Spleen (tissue), 11 donors: ENCODE measurements at regions not wholly inside any gene's neighbourhood (a gene's known extent, or its start where the extent isn't known, plus 50 kb on each side); places are given as distances from the start of the nearest gene placed in this dataset.

Experiments used
- DNase-seq: peaks from one replicate; pipeline ENCODE4 v3.0.0-alpha.2; 2020
- H3K27ac ChIP-seq, 8 donors: fragments of 200-600 bp; sonication (generic) in 7 of 8; 1 replicate in 4 of 8; 2 replicates in 4 of 8; pipeline versions ENCODE4 v1.5.0 to v1.8.0; 2016 to 2021; ENCODE audit warnings: inconsistent platforms in 4 of 8, mild to moderate bottlenecking in 4 of 8, moderate library complexity in 1 of 8
- H3K27me3 ChIP-seq, 7 donors: fragments of 200-600 bp; sonication (generic) in 6 of 7; replicated peaks in 1 of 7; 1 replicate in 4 of 7; 2 replicates in 3 of 7; pipeline versions ENCODE4 v1.5.0 to v1.8.0; 2016 to 2021; ENCODE audit warnings: inconsistent platforms in 3 of 7, mild to moderate bottlenecking in 1 of 7
- H3K36me3 ChIP-seq, 6 donors: fragments of 200-600 bp; sonication (generic) in 5 of 6; 1 replicate in 4 of 6; 2 replicates in 2 of 6; pipeline versions ENCODE4 v1.5.0 to v1.8.0; 2016 to 2021; ENCODE audit warnings: inconsistent platforms in 2 of 6
- H3K4me1 ChIP-seq, 6 donors: fragments of 200-600 bp; sonication (generic) in 5 of 6; 1 replicate in 3 of 6; 2 replicates in 3 of 6; pipeline versions ENCODE4 v1.5.0 to v1.8.0; 2016 to 2021; ENCODE audit warnings: inconsistent platforms in 3 of 6
- H3K4me3 ChIP-seq, 8 donors: fragments of 200-600 bp; sonication (generic) in 7 of 8; 1 replicate in 4 of 8; 2 replicates in 4 of 8; pipeline versions ENCODE4 v1.5.0 to v1.8.0; 2016 to 2021; ENCODE audit warnings: inconsistent platforms in 4 of 8, mild to moderate bottlenecking in 4 of 8, moderate library complexity in 2 of 8
- H3K9me3 ChIP-seq, 8 donors: fragments of 200-600 bp; sonication (generic) in 7 of 8; 1 replicate in 4 of 8; 2 replicates in 4 of 8; pipeline versions ENCODE4 v1.5.0 to v1.8.0; 2016 to 2021; ENCODE audit warnings: inconsistent platforms in 4 of 8
- POLR2A ChIP-seq, 3 donors: fragments of 450-650 bp; IDR thresholded peaks; one replicate each; pipeline ENCODE4 v1.5.1; 2017; ENCODE audit warnings: antibody characterized with exemption in 3 of 3, mild to moderate bottlenecking in 1 of 3
- POLR2AphosphoS5 ChIP-seq, 3 donors: sonication (generic); formaldehyde crosslinking; IDR thresholded peaks; one replicate each; pipeline ENCODE4 v1.5.1; 2017; ENCODE audit warnings: antibody characterized with exemption in 3 of 3
- WGBS, 5 donors: extraction: QIAGEN DNeasy Blood & Tissue Kit in 3 of 5; methylation state at CpG; one replicate each; pipeline versions ENCODE4 v1.1.5 to v1.1.7; 2013 to 2018; 5-methylcytosine and 5-hydroxymethylcytosine counted together
- intact Hi-C: fragments of 100-400 bp; cut with DNase I; formaldehyde crosslinking; loops from one replicate; pipeline ENCODE4 v1.15.0; 2023; ENCODE audit warnings: low total_unique reads
- TF ChIP-seq, protein P1 (sequence below), 11 experiments: fragments of 200-600 bp in 7 of 11; fragments of 450-650 bp in 4 of 11; sonication (generic) in 4 of 11; IDR thresholded peaks in 8 of 11; conservative IDR thresholded peaks in 3 of 11; 1 replicate in 7 of 11; 2 replicates in 4 of 11; pipeline versions ENCODE4 v1.4.0 to v1.8.0; 2016 to 2021; ENCODE audit warnings: antibody characterized with exemption in 11 of 11, inconsistent platforms in 4 of 11, mild to moderate bottlenecking in 1 of 11
- donor health status: healthy with polysubstance abuse.
- donor health status: DM: no; HTN: no; CAD: no; lungs with moderate emphysema.
- donor health status: DM: no; HTN: no; CAD: no.
- donor health status: Bipolar disorder and iron deficiency.
- donor health status: healthy.
- donor health status: DM: no; HTN: no; CAD: no.
- donor health status: DM: yes; HTN: yes; CAD: no.

GRCh38 chr7:12820777-12821176 is 133.3 kb downstream of the ARL4A start:
- intact Hi-C loops = no loop called here
- Histone ChIP-seq H3K9me3 (no peaks in the 10 kb centered on the region), H3K4me1 (no peaks in the 10 kb centered on the region), H3K4me3 (no peak overlapping the region), H3K36me3 (no peaks in the 10 kb centered on the region), H3K27me3 (no peaks in the 10 kb centered on the region), H3K27ac (no peak overlapping the region)
- TF ChIP-seq POLR2AphosphoS5 (IDR thresholded peaks at IDR 0.05) (no peak), POLR2A (IDR thresholded peaks at IDR 0.05) (no peak)
- TF ChIP-seq, protein P1, sequence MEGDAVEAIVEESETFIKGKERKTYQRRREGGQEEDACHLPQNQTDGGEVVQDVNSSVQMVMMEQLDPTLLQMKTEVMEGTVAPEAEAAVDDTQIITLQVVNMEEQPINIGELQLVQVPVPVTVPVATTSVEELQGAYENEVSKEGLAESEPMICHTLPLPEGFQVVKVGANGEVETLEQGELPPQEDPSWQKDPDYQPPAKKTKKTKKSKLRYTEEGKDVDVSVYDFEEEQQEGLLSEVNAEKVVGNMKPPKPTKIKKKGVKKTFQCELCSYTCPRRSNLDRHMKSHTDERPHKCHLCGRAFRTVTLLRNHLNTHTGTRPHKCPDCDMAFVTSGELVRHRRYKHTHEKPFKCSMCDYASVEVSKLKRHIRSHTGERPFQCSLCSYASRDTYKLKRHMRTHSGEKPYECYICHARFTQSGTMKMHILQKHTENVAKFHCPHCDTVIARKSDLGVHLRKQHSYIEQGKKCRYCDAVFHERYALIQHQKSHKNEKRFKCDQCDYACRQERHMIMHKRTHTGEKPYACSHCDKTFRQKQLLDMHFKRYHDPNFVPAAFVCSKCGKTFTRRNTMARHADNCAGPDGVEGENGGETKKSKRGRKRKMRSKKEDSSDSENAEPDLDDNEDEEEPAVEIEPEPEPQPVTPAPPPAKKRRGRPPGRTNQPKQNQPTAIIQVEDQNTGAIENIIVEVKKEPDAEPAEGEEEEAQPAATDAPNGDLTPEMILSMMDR (IDR thresholded peaks at IDR 0.05 in 8 of 11, conservative IDR thresholded peaks at IDR 0.05 in 3 of 11) = no peak
- 60 to 98% (median 81%) methylated on average over 3 of the region's 3 CpGs for WGBS, 5 donors
- no peak for DNase-seq

- Histone ChIP-seq H3K4me3 (no peak overlapping the region), H3K4me1 (no peaks in the 10 kb centered on the region), H3K9me3 (no peaks in the 10 kb centered on the region), H3K36me3 (no peaks in the 10 kb centered on the region), H3K27me3 (no peaks in the 10 kb centered on the region), H3K27ac (no peak overlapping the region)
- no peak for DNase-seq
- TF ChIP-seq POLR2AphosphoS5 (IDR thresholded peaks at IDR 0.05) (no peak), POLR2A (IDR thresholded peaks at IDR 0.05) (no peak)
- TF ChIP-seq, protein P1 (IDR thresholded peaks at IDR 0.05 in 8 of 11, conservative IDR thresholded peaks at IDR 0.05 in 3 of 11) = no peak
- intact Hi-C loops = no loop called here
- WGBS, 5 donors = 75 to 82% (median 80%) methylated on average over 2 of the region's 2 CpGs
Observed at GRCh38 chr7:12821746-12822145, 134.3 kb downstream of the ARL4A start.

- 33 to 71% (median 49%) methylated on average over 1 of the region's 1 CpG for WGBS, 5 donors
Observed at GRCh38 chr7:12826079-12826478, 138.6 kb downstream of the ARL4A start.

DNA sequence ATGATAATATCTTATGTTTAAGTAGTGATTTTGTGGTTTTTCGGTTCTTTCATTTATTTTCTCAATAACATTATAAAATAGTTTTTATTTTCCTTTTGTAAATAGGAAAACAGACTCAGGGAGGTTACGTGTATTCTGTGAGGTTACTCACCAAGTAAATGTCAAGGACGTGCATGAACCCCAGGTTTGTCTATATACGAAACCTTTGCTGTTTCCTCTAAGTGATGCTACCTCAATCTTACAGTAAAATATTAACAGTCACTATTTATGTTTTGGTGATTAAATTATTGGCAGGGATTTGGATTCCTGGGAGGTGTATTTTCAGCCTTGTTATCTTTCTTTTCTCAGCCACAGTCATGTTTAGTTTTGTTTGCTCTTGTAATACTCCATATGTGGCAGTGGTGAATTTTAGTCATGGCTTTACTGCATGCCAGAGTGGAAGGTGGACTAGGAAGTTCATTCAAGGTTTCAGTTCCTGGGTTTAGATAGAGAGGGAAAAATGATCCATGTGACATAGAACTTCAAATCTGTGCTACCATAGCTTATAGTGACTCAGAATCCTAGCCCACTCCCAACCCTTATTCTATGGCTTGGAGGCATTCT is 139.9 kb downstream of the ARL4A start:
- Histone ChIP-seq H3K27ac (no peak overlapping the region), H3K9me3 (no peaks in the 10 kb centered on the region), H3K36me3 (no peaks in the 10 kb centered on the region), H3K4me1 (no peaks in the 10 kb centered on the region), H3K27me3 (no peaks in the 10 kb centered on the region), H3K4me3 (no peak overlapping the region)
- WGBS, 5 donors = 80 to 93% (median 84%) methylated on average over 4 of the region's 4 CpGs
- intact Hi-C loops = no loop called here
- no peak for DNase-seq
- TF ChIP-seq POLR2AphosphoS5 (IDR thresholded peaks at IDR 0.05) (no peak), POLR2A (IDR thresholded peaks at IDR 0.05) (no peak)
- TF ChIP-seq, protein P1 (IDR thresholded peaks at IDR 0.05 in 8 of 11, conservative IDR thresholded peaks at IDR 0.05 in 3 of 11) = no peak

More at GRCh38 chr7:12826079-12826478, 138.6 kb downstream of the ARL4A start:
- no peaks in the 10 kb centered on the region for H3K27me3 ChIP-seq
- H3K27ac ChIP-seq = no peak overlapping the region
- no peaks in the 10 kb centered on the region for H3K36me3 ChIP-seq
- H3K9me3 ChIP-seq = no peaks in the 10 kb centered on the region
- no peaks in the 10 kb centered on the region for H3K4me1 ChIP-seq
- TF ChIP-seq, protein P1 (IDR thresholded peaks at IDR 0.05 in 8 of 11, conservative IDR thresholded peaks at IDR 0.05 in 3 of 11) = no peak
- no peak for TF ChIP-seq POLR2AphosphoS5 (IDR thresholded peaks at IDR 0.05)
- no peak for DNase-seq
- no peak overlapping the region for H3K4me3 ChIP-seq
- intact Hi-C loops = no loop called here
